Tibial nerve (tissue), 4 donors: ENCODE measurements at regions not wholly inside any gene's neighbourhood (a gene's known extent, or its start where the extent isn't known, plus 50 kb on each side); places are given as distances from the start of the nearest gene placed in this dataset.

Experiments used
- CTCF ChIP-seq, 5 experiments: fragments of 200-600 bp in 3 of 5; fragments of 450-650 bp in 2 of 5; sonication (generic) in 3 of 5; IDR thresholded peaks; one replicate each; pipeline ENCODE4 v1.5.1; 2016 to 2019; ENCODE audit warnings: antibody characterized with exemption in 5 of 5, mild to moderate bottlenecking in 3 of 5, moderate library complexity in 2 of 5
- EP300 ChIP-seq, 2 donors: sonication (generic); formaldehyde crosslinking; IDR thresholded peaks; one replicate each; pipeline ENCODE4 v1.6.1; 2017; ENCODE audit warnings: antibody characterized with exemption in 2 of 2, mild to moderate bottlenecking in 1 of 2
- POLR2A ChIP-seq, 2 donors: fragments of 450-650 bp; IDR thresholded peaks; one replicate each; pipeline ENCODE4 v1.6.1; 2017; ENCODE audit warnings: antibody characterized with exemption in 2 of 2, mild to moderate bottlenecking in 2 of 2, moderate library complexity in 2 of 2

GRCh38 chr2:6181926-6182325, 489.7 kb downstream of the SOX11 start:
- TF ChIP-seq POLR2A (IDR thresholded peaks at IDR 0.05) (no peak), CTCF (IDR thresholded peaks at IDR 0.05) (no peak), EP300 (IDR thresholded peaks at IDR 0.05) (no peak)
